ENCODE measurements at regions not wholly inside any gene's neighbourhood (a gene's known extent, or its start where the extent isn't known, plus 50 kb on each side); places are given as distances from the start of the nearest gene placed in this dataset.
"Not testable (repeated sequence)": the region's sequence is repeated elsewhere in the genome, so short reads cannot be mapped to it uniquely, and the experiment has no call there.

DNA sequence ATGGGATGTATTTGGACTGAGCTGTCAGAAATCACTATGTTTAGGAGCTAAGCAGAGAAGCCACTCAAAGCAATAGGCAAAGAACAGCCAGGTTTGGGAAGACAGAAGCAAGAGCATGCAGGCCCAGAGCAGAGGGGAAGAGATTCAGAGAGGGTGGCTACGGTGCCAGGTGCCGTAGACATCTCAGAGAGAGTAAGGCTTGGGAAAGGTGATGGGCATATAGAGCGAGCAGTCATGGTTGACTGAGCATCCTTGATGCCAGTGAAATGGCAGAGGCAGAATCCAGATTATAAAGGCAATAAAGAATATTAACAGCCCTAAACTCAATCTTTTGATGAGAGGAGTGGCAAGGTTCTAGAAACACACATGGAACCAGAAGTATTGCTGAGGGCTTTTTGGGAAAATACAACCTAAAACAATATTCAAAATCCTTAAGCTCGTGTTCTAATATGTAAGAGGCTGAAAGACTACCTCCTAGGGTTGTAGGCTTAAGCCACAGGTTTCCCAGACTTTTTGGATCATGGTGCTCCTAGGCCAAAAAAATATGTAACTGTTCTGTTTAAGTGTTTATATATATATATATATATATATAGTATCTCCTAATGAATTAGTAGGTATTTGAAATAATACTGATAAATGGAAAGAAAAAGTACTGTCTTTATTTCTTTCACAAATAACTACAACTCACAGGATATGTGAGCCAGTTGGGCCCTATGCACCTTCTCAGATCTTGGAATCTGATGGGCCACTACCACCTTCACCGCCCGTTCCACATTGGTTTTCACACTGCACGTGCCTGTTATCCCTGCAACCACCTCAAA is 113.3 kb downstream of the MYCN start:
- intact Hi-C loops (cut with DNase I): no loop called here
- H3K27me3 ChIP-seq: no peaks in the 10 kb centered on the region
- TF ChIP-seq POLR2A (IDR thresholded peaks at IDR 0.05) (no peak), CTCF (IDR thresholded peaks at IDR 0.05) (no peak)
- H3K27ac ChIP-seq: no peak overlapping the region
- H3K4me1 ChIP-seq: peaks cover 0 to 3% of the 10 kb centered on the region in 2 donors
- WGBS, 2 donors: 80 to 89% methylated on average over 7 of the region's 7 CpGs
- no peak for DNase-seq
- H3K36me3 ChIP-seq: no peaks in the 10 kb centered on the region
- no peak overlapping the region for H3K4me3 ChIP-seq (replicated peaks in 1 of 3)
- H3K9me3 ChIP-seq: no peaks in the 10 kb centered on the region

- H3K4me1 ChIP-seq; H3K27me3 ChIP-seq; H3K36me3 ChIP-seq; H3K4me3 ChIP-seq (replicated peaks in 1 of 3); H3K9me3 ChIP-seq; intact Hi-C loops (cut with DNase I); H3K27ac ChIP-seq; DNase-seq: not testable (repeated sequence)
- 87 to 91% methylated on average over 6 of the region's 6 CpGs for WGBS, 2 donors
These were observed 112.3 kb downstream of the MYCN start for GRCh38 chr2:16052571-16053052.

GRCh38 chr2:16051841-16052564 is 111.7 kb downstream of the MYCN start:
- Histone ChIP-seq H3K4me1 (peaks cover 0 to 3% of the 10 kb centered on the region in 2 donors), H3K36me3 (no peaks in the 10 kb centered on the region), H3K4me3 (replicated peaks in 1 of 3) (no peak overlapping the region), H3K27ac (no peak overlapping the region), H3K27me3 (no peaks in the 10 kb centered on the region), H3K9me3 (no peaks in the 10 kb centered on the region)
- TF ChIP-seq CTCF (IDR thresholded peaks at IDR 0.05): no peak
- TF ChIP-seq POLR2A (IDR thresholded peaks at IDR 0.05): no peak
- 93 to 97% methylated on average over 6 of the region's 6 CpGs for WGBS, 2 donors
- intact Hi-C loops (cut with DNase I): no loop called here
- no peak for DNase-seq

DNA sequence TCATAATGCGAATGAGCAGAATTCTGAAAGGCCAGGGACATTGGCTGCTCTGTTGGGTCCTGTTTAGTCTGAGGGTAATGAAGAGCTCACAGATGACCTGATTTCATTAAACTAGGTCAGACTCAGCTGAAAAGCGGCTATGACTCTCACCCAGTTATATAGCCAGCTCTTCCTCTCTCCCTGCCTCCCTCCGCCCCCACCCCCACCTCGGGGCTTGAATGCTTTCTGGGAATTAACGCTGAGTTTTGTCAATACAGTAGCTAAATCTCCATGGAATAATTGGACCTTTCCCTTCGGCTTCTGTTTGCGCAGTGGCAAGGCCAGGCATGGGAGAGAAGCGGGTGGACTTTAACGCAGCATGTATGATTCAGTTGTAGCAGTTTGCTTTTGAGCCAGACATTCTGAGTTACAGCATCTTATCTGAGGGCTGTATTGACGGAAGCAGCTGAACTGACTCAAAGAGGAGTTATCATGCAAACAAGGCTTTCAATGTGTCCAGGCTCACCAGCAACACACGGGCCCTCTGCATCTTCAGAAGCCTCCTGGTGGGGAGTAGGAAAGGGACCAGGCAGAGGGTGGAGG is 110.6 kb downstream of the MYCN start:
- peaks cover 0 to 2% of the 10 kb centered on the region in 2 donors for H3K4me1 ChIP-seq
- H3K27ac ChIP-seq: no peak overlapping the region
- H3K4me3 ChIP-seq (replicated peaks in 1 of 3): no peak overlapping the region
- H3K27me3 ChIP-seq: no peaks in the 10 kb centered on the region
- no peaks in the 10 kb centered on the region for H3K9me3 ChIP-seq
- no peak for TF ChIP-seq POLR2A (IDR thresholded peaks at IDR 0.05)
- TF ChIP-seq CTCF (IDR thresholded peaks at IDR 0.05): no peak
- no peaks in the 10 kb centered on the region for H3K36me3 ChIP-seq
- intact Hi-C loops (cut with DNase I): no loop called here
- no peak for DNase-seq
- WGBS, 2 donors: 76 to 80% methylated on average over 11 of the region's 11 CpGs

- intact Hi-C loops (cut with DNase I): no loop called here
- H3K4me1 ChIP-seq: no peaks in the 10 kb centered on the region
- no peak for TF ChIP-seq CTCF (IDR thresholded peaks at IDR 0.05)
- no peak for TF ChIP-seq POLR2A (IDR thresholded peaks at IDR 0.05)
- H3K4me3 ChIP-seq (replicated peaks in 1 of 3): no peak overlapping the region
- no peaks in the 10 kb centered on the region for H3K9me3 ChIP-seq
- H3K27ac ChIP-seq: no peak overlapping the region
- DNase-seq: no peak
- no peaks in the 10 kb centered on the region for H3K36me3 ChIP-seq
- no peaks in the 10 kb centered on the region for H3K27me3 ChIP-seq
- WGBS, 2 donors: 88 to 89% methylated on average over 11 to 12 of the region's 12 CpGs
These were observed 110.0 kb downstream of the MYCN start for GRCh38 chr2:16050261-16050907.

Measured in thyroid gland (tissue), 4 donors.